OCI-LY1 (cell line): ENCODE measurements at regions not wholly inside any gene's neighbourhood (a gene's known extent, or its start where the extent isn't known, plus 50 kb on each side); places are given as distances from the start of the nearest gene placed in this dataset.

Experiments used
- H2AFZ ChIP-seq: fragments of 200-600 bp; sonication (generic), shearing (Covaris generic); 2 replicates; pipeline ENCODE4 v1.6.0; 2014; ENCODE audit warnings: antibody characterized with exemption, mild to moderate bottlenecking, low read length
- H3F3A ChIP-seq: fragments of 200-600 bp; sonication (generic), shearing (Covaris generic); 2 replicates; pipeline ENCODE4 v1.6.0; 2014; ENCODE audit warnings: mild to moderate bottlenecking, antibody characterized with exemption, low read length, moderate library complexity; ENCODE audit not compliant: insufficient read depth
- H3K27ac ChIP-seq: fragments of 200-600 bp; sonication (generic); 2 replicates; pipeline ENCODE4 v1.5.1; 2014; ENCODE audit warnings: low read length, mixed run types, mild to moderate bottlenecking, low read depth; ENCODE audit not compliant: poor library complexity, severe bottlenecking
- H3K27me3 ChIP-seq: fragments of 200-600 bp; sonication (generic); 2 replicates; pipeline ENCODE4 v1.6.0; 2014; ENCODE audit warnings: antibody characterized with exemption, mild to moderate bottlenecking, low read length, moderate library complexity; ENCODE audit not compliant: insufficient read depth
- H3K36me3 ChIP-seq: fragments of 200-600 bp; sonication (generic); 2 replicates; pipeline ENCODE4 v1.6.1; 2014; ENCODE audit warnings: mild to moderate bottlenecking, antibody characterized with exemption, low read length, moderate library complexity, mixed read lengths; ENCODE audit not compliant: insufficient read depth
- H3K4me1 ChIP-seq: fragments of 200-600 bp; sonication (generic); 2 replicates; pipeline ENCODE4 v1.5.1; 2014; ENCODE audit warnings: mild to moderate bottlenecking, low read length, moderate library complexity; ENCODE audit not compliant: insufficient read depth, severe bottlenecking
- H3K4me2 ChIP-seq: fragments of 200-600 bp; sonication (generic), shearing (Covaris generic); 2 replicates; pipeline ENCODE4 v1.6.1; 2014; ENCODE audit warnings: low read length
- H3K4me3 ChIP-seq: fragments of 200-600 bp; sonication (generic); 2 replicates; pipeline ENCODE4 v1.5.1; 2014; ENCODE audit warnings: low read length, low read depth, mild to moderate bottlenecking, mixed read lengths; ENCODE audit not compliant: poor library complexity, severe bottlenecking
- H3K79me2 ChIP-seq: fragments of 200-600 bp; shearing (Covaris generic); 2 replicates; pipeline ENCODE4 v1.6.1; 2016; ENCODE audit warnings: mixed run types, low read length, mixed read lengths; ENCODE audit not compliant: insufficient read depth
- H3K9ac ChIP-seq: fragments of 200-600 bp; sonication (generic), shearing (Covaris generic); 2 replicates; pipeline ENCODE4 v1.6.1; 2014; ENCODE audit warnings: mild to moderate bottlenecking, low read length, mixed read lengths
- H3K9me2 ChIP-seq: fragments of 200-600 bp; sonication (generic), shearing (Covaris generic); 2 replicates; pipeline ENCODE4 v1.6.1; 2014; ENCODE audit warnings: low read depth, mild to moderate bottlenecking, low read length, mixed read lengths
- H3K9me3 ChIP-seq: fragments of 200-600 bp; shearing (Covaris generic); 2 replicates; pipeline ENCODE4 v1.6.1; 2014; ENCODE audit warnings: low read length, mixed read lengths
- H4K20me1 ChIP-seq: fragments of 200-600 bp; sonication (generic), shearing (Covaris generic); 2 replicates; pipeline ENCODE4 v1.6.0; 2016; ENCODE audit warnings: mild to moderate bottlenecking, low read length; ENCODE audit not compliant: insufficient read depth
- EZH2 ChIP-seq: fragments of 200-600 bp; sonication (generic), shearing (Covaris generic); IDR thresholded peaks from 2 replicates; pipeline ENCODE4 v1.8.0; 2017; ENCODE audit warnings: borderline replicate concordance, mixed run types, mild to moderate bottlenecking, antibody characterized with exemption, low read length, moderate library complexity, mixed read lengths
- TF ChIP-seq, protein P1 (sequence below): fragments of 200-600 bp; sonication (generic), shearing (Covaris generic); IDR thresholded peaks from 2 replicates; pipeline ENCODE4 v1.5.1; 2017; ENCODE audit warnings: mild to moderate bottlenecking, antibody characterized with exemption, low read length, moderate library complexity, mixed read lengths

GRCh38 chr1:39154553-39155421 is 49.7 kb upstream of the MACF1 start:
- Histone ChIP-seq H3K4me3 (no peak overlapping the region), H3K9me2 (no peaks in the 10 kb centered on the region), H3K27me3 (peaks cover 10% of the 10 kb centered on the region), H4K20me1 (no peaks in the 10 kb centered on the region), H3K4me1 (peaks cover 9% of the 10 kb centered on the region), H3K4me2 (no peak overlapping the region), H3K27ac (no peak overlapping the region), H3K36me3 (no peaks in the 10 kb centered on the region), H2AFZ (no peak overlapping the region), H3K9me3 (no peaks in the 10 kb centered on the region), H3F3A (no peaks in the 10 kb centered on the region), H3K79me2 (no peaks in the 10 kb centered on the region), H3K9ac (no peak overlapping the region)
- no peak for TF ChIP-seq EZH2
- TF ChIP-seq, protein P1, sequence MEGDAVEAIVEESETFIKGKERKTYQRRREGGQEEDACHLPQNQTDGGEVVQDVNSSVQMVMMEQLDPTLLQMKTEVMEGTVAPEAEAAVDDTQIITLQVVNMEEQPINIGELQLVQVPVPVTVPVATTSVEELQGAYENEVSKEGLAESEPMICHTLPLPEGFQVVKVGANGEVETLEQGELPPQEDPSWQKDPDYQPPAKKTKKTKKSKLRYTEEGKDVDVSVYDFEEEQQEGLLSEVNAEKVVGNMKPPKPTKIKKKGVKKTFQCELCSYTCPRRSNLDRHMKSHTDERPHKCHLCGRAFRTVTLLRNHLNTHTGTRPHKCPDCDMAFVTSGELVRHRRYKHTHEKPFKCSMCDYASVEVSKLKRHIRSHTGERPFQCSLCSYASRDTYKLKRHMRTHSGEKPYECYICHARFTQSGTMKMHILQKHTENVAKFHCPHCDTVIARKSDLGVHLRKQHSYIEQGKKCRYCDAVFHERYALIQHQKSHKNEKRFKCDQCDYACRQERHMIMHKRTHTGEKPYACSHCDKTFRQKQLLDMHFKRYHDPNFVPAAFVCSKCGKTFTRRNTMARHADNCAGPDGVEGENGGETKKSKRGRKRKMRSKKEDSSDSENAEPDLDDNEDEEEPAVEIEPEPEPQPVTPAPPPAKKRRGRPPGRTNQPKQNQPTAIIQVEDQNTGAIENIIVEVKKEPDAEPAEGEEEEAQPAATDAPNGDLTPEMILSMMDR: no peak
